Trophoblast cell (in vitro differentiated cells and primary cell): ENCODE measurements at regions not wholly inside any gene's neighbourhood (a gene's known extent, or its start where the extent isn't known, plus 50 kb on each side); places are given as distances from the start of the nearest gene placed in this dataset.

Source experiments
- DNase-seq, 2 donors: peaks; one replicate each; pipeline ENCODE4 v3.0.0-alpha.2; 2016
- H2AFZ ChIP-seq: 2 replicates; pipeline ENCODE4 v1.6.1; 2013; ENCODE audit warnings: low read length, moderate library complexity, mild to moderate bottlenecking; ENCODE audit not compliant: insufficient read depth, poor library complexity
- H2AK5ac ChIP-seq: 2 replicates; pipeline ENCODE4 v1.6.1; 2013; ENCODE audit warnings: mild to moderate bottlenecking, low read length
- H2BK120ac ChIP-seq: 2 replicates; pipeline ENCODE4 v1.6.1; 2013; ENCODE audit warnings: low read length, mild to moderate bottlenecking, moderate library complexity; ENCODE audit not compliant: insufficient read depth, poor library complexity
- H2BK12ac ChIP-seq: 2 replicates; pipeline ENCODE4 v1.6.1; 2013; ENCODE audit warnings: mild to moderate bottlenecking, low read length, moderate library complexity
- H2BK5ac ChIP-seq: 2 replicates; pipeline ENCODE4 v1.6.1; 2013; ENCODE audit warnings: low read length, low read depth, moderate library complexity, mild to moderate bottlenecking; ENCODE audit not compliant: poor library complexity
- H3K14ac ChIP-seq: 2 replicates; pipeline ENCODE4 v1.6.1; 2013; ENCODE audit warnings: mild to moderate bottlenecking, low read length
- H3K18ac ChIP-seq: 2 replicates; pipeline ENCODE4 v1.6.1; 2013; ENCODE audit warnings: mild to moderate bottlenecking, low read length
- H3K23ac ChIP-seq: 2 replicates; pipeline ENCODE4 v1.6.1; 2013; ENCODE audit warnings: low read length
- H3K27ac ChIP-seq: 2 replicates; pipeline ENCODE4 v1.5.1; 2013; ENCODE audit warnings: low read depth, mild to moderate bottlenecking, inconsistent platforms, low read length, moderate library complexity
- H3K27me3 ChIP-seq: 2 replicates; pipeline ENCODE4 v1.6.1; 2013; ENCODE audit warnings: inconsistent platforms, mild to moderate bottlenecking, low read length, moderate library complexity; ENCODE audit not compliant: insufficient read depth
- H3K36me3 ChIP-seq, 2 experiments: 1 replicate in 1 of 2; 2 replicates in 1 of 2; pipeline ENCODE4 v1.6.1; 2013; ENCODE audit warnings: low read length in 2 of 2, mild to moderate bottlenecking in 2 of 2, moderate library complexity in 1 of 2; ENCODE audit not compliant: insufficient read depth in 2 of 2, control insufficient read depth in 1 of 2
- H3K4ac ChIP-seq: 2 replicates; pipeline ENCODE4 v1.6.1; 2013; ENCODE audit warnings: low read depth, mild to moderate bottlenecking, low read length, moderate library complexity
- H3K4me1 ChIP-seq, 2 experiments: 1 replicate in 1 of 2; 2 replicates in 1 of 2; pipeline ENCODE4 v1.6.1; 2013; ENCODE audit warnings: low read length in 2 of 2, mild to moderate bottlenecking in 2 of 2, moderate library complexity in 1 of 2; ENCODE audit not compliant: insufficient read depth in 2 of 2, control insufficient read depth in 1 of 2
- H3K4me2 ChIP-seq: 2 replicates; pipeline ENCODE4 v1.6.1; 2013; ENCODE audit warnings: inconsistent platforms, mild to moderate bottlenecking, low read length, moderate library complexity
- H3K4me3 ChIP-seq: 2 replicates; pipeline ENCODE4 v1.5.1; 2013; ENCODE audit warnings: mild to moderate bottlenecking, low read depth, low read length, inconsistent platforms
- H3K79me1 ChIP-seq: one replicate; pipeline ENCODE4 v1.6.1; 2013; ENCODE audit warnings: low read length
- H3K79me2 ChIP-seq: 2 replicates; pipeline ENCODE4 v1.6.1; 2013; ENCODE audit warnings: low read length, mild to moderate bottlenecking; ENCODE audit not compliant: control insufficient read depth, insufficient read depth, poor library complexity
- H3K9ac ChIP-seq: 2 replicates; pipeline ENCODE4 v1.6.1; 2013; ENCODE audit warnings: mild to moderate bottlenecking, low read length
- H3K9me3 ChIP-seq: 2 replicates; pipeline ENCODE4 v1.6.1; 2013; ENCODE audit warnings: low read depth, mild to moderate bottlenecking, control low read depth, inconsistent platforms, low read length; ENCODE audit not compliant: insufficient read depth
- H4K12ac ChIP-seq: 2 replicates; pipeline ENCODE4 v1.6.1; 2013; ENCODE audit warnings: low read depth, mild to moderate bottlenecking, low read length, moderate library complexity
- H4K8ac ChIP-seq: 2 replicates; pipeline ENCODE4 v1.6.1; 2013; ENCODE audit warnings: low read depth, mild to moderate bottlenecking, low read length, moderate library complexity
- H4K91ac ChIP-seq: one replicate; pipeline ENCODE4 v1.6.1; 2013; ENCODE audit warnings: low read depth, mild to moderate bottlenecking, low read length, moderate library complexity
- WGBS: extraction: QIAGEN DNeasy Blood & Tissue Kit; methylation state at CpG from one replicate; pipeline ENCODE4 v1.1.7; 2013; ENCODE audit warnings: missing lambda C conversion rate; ENCODE audit not compliant: insufficient read length, insufficient coverage; ENCODE audit errors: extremely low coverage; 5-methylcytosine and 5-hydroxymethylcytosine counted together

DNA sequence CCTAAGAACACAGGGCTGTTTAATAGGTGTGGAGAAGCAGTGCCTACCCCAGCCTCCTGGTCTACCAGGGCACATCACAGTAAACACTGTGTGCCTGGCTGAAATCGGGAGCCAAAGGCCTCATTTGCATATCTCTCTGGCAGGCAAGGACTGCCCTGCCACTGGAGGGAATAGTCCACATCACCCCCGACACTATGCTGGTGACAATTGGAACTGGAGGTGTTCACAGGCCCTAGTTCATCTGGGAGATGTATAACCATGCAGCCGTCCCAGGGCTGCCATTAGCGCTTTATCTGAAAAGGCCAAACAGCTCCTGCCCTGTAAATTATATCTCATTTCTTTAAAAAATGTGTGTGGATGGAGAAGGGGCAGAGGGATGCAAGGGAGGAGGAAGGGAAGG lies 150.3 kb downstream of the LINC00237 start:
- Histone ChIP-seq H3K4me2 (no peak overlapping the region), H3K27ac (no peak overlapping the region), H3K9me3 (no peaks in the 10 kb centered on the region), H2BK5ac (no peak overlapping the region), H3K27me3 (no peaks in the 10 kb centered on the region), H2AFZ (no peak overlapping the region), H3K79me2 (no peaks in the 10 kb centered on the region), H2BK120ac (no peak overlapping the region), H4K91ac (no peak overlapping the region), H3K23ac (no peak overlapping the region), H3K14ac (no peak overlapping the region), H2AK5ac (no peak overlapping the region), H3K36me3 (no peaks in the 10 kb centered on the region), H4K12ac (no peak overlapping the region), H3K9ac (no peak overlapping the region), H3K4ac (no peak overlapping the region), H3K4me1 (no peaks in the 10 kb centered on the region), H3K18ac (no peak overlapping the region), H3K4me3 (no peak overlapping the region), H2BK12ac (no peak overlapping the region), H4K8ac (no peak overlapping the region), H3K79me1 (no peaks in the 10 kb centered on the region)
- WGBS = no CpG with 5 or more reads among the region's 4 CpGs
- no peak for DNase-seq

DNA sequence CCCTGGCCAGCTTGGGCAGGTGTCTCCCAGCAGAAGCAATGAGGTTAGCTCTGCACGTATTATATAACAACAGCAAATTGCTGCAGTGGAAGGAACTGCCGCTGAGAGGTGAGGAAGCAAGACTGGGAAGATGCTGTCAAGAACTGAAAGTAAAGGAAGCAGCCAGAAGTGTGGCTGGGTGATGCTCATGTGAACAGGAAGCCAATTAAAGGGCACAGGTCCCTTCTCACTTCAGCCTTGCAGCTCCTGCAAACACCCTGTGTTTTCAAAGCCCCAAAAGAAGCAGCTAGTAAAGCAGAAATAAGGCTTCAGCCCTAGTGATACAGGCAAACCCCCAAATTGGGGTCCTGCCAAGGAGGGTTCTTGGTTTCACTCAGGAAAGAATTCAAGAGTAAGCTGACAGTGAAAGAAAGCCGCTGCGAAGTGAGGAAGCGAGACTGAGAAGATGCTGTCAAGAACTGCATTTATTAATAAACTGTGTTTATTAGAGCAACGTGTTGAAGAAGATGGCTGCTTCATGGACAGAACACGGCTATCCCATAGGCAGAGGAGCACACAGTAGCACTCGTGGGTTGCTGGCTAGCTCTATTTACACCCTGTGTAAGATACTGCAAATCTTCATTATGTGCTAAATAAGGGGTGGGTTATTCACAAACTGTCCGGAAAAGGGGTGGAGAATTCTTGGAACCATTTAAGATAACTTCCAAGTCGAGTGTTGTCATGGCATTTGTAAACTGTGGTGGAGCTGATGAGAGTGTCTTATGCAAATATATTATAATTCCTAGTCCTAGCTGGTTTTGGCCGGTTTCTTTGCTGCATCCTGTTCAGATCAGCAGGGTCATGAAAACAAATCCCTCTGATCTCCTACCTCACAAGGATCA lies 152.2 kb downstream of the LINC00237 start:
- Histone ChIP-seq H3K79me1 (no peaks in the 10 kb centered on the region), H2BK12ac (no peak overlapping the region), H4K91ac (no peak overlapping the region), H3K4me1 (no peaks in the 10 kb centered on the region), H4K8ac (no peak overlapping the region), H4K12ac (no peak overlapping the region), H3K9ac (no peak overlapping the region), H2BK5ac (no peak overlapping the region), H3K4ac (no peak overlapping the region), H3K4me3 (no peak overlapping the region), H3K18ac (no peak overlapping the region), H3K36me3 (no peaks in the 10 kb centered on the region), H3K14ac (no peak overlapping the region), H3K9me3 (no peaks in the 10 kb centered on the region), H3K4me2 (no peak overlapping the region), H2BK120ac (no peak overlapping the region), H3K27ac (no peak overlapping the region), H3K27me3 (no peaks in the 10 kb centered on the region), H2AK5ac (no peak overlapping the region), H3K23ac (no peak overlapping the region), H3K79me2 (no peaks in the 10 kb centered on the region), H2AFZ (no peak overlapping the region)
- WGBS = no CpG with 5 or more reads among the region's 11 CpGs
- DNase-seq = no peak

DNA sequence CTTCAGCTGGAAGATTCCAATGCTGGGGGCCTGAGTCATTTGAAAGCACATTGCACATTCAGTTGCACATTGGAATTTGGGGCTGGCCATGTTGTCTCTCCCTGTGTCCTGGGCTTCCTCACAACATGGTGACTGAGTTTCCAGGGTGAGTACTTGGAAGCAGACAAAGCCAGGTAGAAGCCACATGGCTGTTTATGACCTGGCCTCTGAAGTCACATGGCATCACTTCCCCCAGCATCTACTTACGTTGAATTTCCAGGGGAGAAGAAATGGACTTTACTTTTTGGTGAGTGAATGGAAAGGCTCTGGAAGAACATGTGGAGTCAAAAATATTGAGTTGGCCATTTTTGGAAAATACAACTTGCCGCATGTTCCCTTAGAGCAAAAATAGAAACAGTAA lies 155.5 kb downstream of the LINC00237 start:
- no peak overlapping the region for H3K27ac ChIP-seq
- no peak overlapping the region for H4K12ac ChIP-seq
- no peak overlapping the region for H3K14ac ChIP-seq
- H2BK5ac ChIP-seq = no peak overlapping the region
- H3K9me3 ChIP-seq = no peaks in the 10 kb centered on the region
- no peaks in the 10 kb centered on the region for H3K79me2 ChIP-seq
- H4K91ac ChIP-seq = no peak overlapping the region
- no peaks in the 10 kb centered on the region for H3K36me3 ChIP-seq
- no peak overlapping the region for H4K8ac ChIP-seq
- no peak overlapping the region for H3K4ac ChIP-seq
- H3K4me2 ChIP-seq = no peak overlapping the region
- H2BK120ac ChIP-seq = no peak overlapping the region
- no peak overlapping the region for H3K23ac ChIP-seq
- no CpG with 5 or more reads among the region's 2 CpGs for WGBS
- no peak for DNase-seq
- H2BK12ac ChIP-seq = no peak overlapping the region
- no peak overlapping the region for H3K4me3 ChIP-seq
- no peaks in the 10 kb centered on the region for H3K79me1 ChIP-seq
- H3K27me3 ChIP-seq = no peaks in the 10 kb centered on the region
- H3K18ac ChIP-seq = no peak overlapping the region
- no peak overlapping the region for H3K9ac ChIP-seq
- no peaks in the 10 kb centered on the region for H3K4me1 ChIP-seq
- no peak overlapping the region for H2AK5ac ChIP-seq
- H2AFZ ChIP-seq = no peak overlapping the region

- Histone ChIP-seq H3K79me2 (no peaks in the 10 kb centered on the region), H3K14ac (no peak overlapping the region), H2BK120ac (no peak overlapping the region), H4K8ac (no peak overlapping the region), H2BK12ac (no peak overlapping the region), H3K27ac (no peak overlapping the region), H3K9ac (no peak overlapping the region), H3K79me1 (no peaks in the 10 kb centered on the region), H2AK5ac (no peak overlapping the region), H3K4me3 (no peak overlapping the region), H3K36me3 (no peaks in the 10 kb centered on the region), H2AFZ (no peak overlapping the region), H3K4me2 (no peak overlapping the region), H3K4ac (no peak overlapping the region), H3K23ac (no peak overlapping the region), H4K91ac (no peak overlapping the region), H3K18ac (no peak overlapping the region), H4K12ac (no peak overlapping the region), H3K27me3 (no peaks in the 10 kb centered on the region), H2BK5ac (no peak overlapping the region), H3K9me3 (no peaks in the 10 kb centered on the region), H3K4me1 (no peaks in the 10 kb centered on the region)
- no CpG with 5 or more reads among the region's 3 CpGs for WGBS
- no peak for DNase-seq
Observed at GRCh38 chr20:20946122-20946759, 159.9 kb downstream of the LINC00237 start.
